Endothelial cell (in vitro differentiated cells): ENCODE measurements at regions not wholly inside any gene's neighbourhood (a gene's known extent, or its start where the extent isn't known, plus 50 kb on each side); places are given as distances from the start of the nearest gene placed in this dataset.

ENCODE experiments used
- DNase-seq: peaks from one replicate; pipeline ENCODE4 v3.0.0; 2021; ENCODE audit warnings: low spot score
- H3K27ac Mint-ChIP-seq: one replicate; pipeline ENCODE4 v1.8.0; 2021; ENCODE audit warnings: mixed read lengths, inconsistent platforms; ENCODE audit not compliant: unreplicated experiment
- H3K27me3 Mint-ChIP-seq: one replicate; pipeline ENCODE4 v1.8.0; 2021; ENCODE audit warnings: mild to moderate bottlenecking, moderate library complexity, mixed read lengths, inconsistent platforms; ENCODE audit not compliant: unreplicated experiment
- H3K36me3 Mint-ChIP-seq: one replicate; pipeline ENCODE4 v1.8.0; 2021; ENCODE audit warnings: mild to moderate bottlenecking, low read depth, mixed read lengths, inconsistent platforms; ENCODE audit not compliant: unreplicated experiment
- H3K4me1 Mint-ChIP-seq: one replicate; pipeline ENCODE4 v1.8.0; 2021; ENCODE audit warnings: mild to moderate bottlenecking, mixed read lengths, inconsistent platforms; ENCODE audit not compliant: unreplicated experiment
- H3K4me3 Mint-ChIP-seq: one replicate; pipeline ENCODE4 v1.8.0; 2021; ENCODE audit warnings: mild to moderate bottlenecking, mixed read lengths, inconsistent platforms; ENCODE audit not compliant: unreplicated experiment
- H3K9me3 Mint-ChIP-seq: one replicate; pipeline ENCODE4 v1.8.0; 2021; ENCODE audit warnings: mixed read lengths, inconsistent platforms; ENCODE audit not compliant: unreplicated experiment
- CTCF ChIP-seq: fragments of 200-600 bp; sonication (generic); IDR thresholded peaks from one replicate; pipeline ENCODE4 v1.5.0; 2021; ENCODE audit warnings: antibody characterized with exemption; ENCODE audit not compliant: unreplicated experiment

GRCh38 chr10:55146032-55146431 is 345.0 kb upstream of the PCDH15 start:
- H3K4me3 Mint-ChIP-seq, result no peak overlapping the region
- H3K27ac Mint-ChIP-seq, result no peak overlapping the region
- H3K27me3 Mint-ChIP-seq, result no peaks in the 10 kb centered on the region
- no peaks in the 10 kb centered on the region for H3K9me3 Mint-ChIP-seq
- no peak for DNase-seq
- no peak for TF ChIP-seq CTCF
- H3K36me3 Mint-ChIP-seq, result no peaks in the 10 kb centered on the region
- peaks cover 3% of the 10 kb centered on the region for H3K4me1 Mint-ChIP-seq

DNA sequence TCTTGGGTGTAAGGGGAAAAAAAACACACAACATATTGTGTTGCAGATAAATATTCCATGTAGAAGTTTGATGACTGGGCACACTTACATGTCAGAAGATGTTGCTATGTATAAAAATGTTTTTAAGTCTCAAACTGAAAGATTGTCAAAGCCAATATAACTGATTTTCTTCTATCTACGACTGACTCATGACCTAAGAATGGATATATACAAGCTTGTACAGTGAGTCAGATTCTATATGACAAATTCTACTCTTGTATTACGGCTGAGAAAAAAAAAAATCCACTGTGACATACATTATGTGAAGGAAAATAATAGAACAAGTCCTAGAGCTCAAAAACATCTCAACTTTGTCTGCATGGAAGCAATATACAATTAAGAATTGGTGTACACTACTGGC is 343.0 kb upstream of the PCDH15 start:
- DNase-seq, result no peak
- H3K4me3 Mint-ChIP-seq, result no peak overlapping the region
- H3K4me1 Mint-ChIP-seq, result peaks cover 3% of the 10 kb centered on the region
- H3K27me3 Mint-ChIP-seq, result no peaks in the 10 kb centered on the region
- no peaks in the 10 kb centered on the region for H3K36me3 Mint-ChIP-seq
- no peak overlapping the region for H3K27ac Mint-ChIP-seq
- TF ChIP-seq CTCF, result no peak
- H3K9me3 Mint-ChIP-seq, result no peaks in the 10 kb centered on the region

DNA sequence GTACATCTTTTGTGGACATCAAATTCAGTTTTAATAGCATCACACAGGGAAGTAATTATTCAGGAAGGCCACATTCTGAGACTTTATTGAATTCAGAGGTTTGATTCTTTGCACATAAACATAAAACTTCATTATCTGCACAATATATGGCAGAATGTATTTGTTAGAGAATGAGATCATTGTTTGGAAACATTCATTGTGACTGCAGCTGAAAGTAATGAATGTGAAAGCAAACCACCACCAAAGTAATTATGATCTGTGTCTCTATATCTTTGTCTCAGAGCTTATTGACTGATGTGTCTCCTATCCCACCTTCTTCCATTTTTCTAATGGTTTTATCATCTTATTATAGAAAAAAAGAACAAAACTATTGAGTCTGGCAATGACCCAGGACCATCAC is 340.9 kb upstream of the PCDH15 start:
- H3K4me1 Mint-ChIP-seq, result peaks cover 3% of the 10 kb centered on the region

GRCh38 chr10:55137063-55137462 is 336.0 kb upstream of the PCDH15 start:
- no peak for DNase-seq
- no peak for TF ChIP-seq CTCF
- no peak overlapping the region for H3K4me3 Mint-ChIP-seq
- no peaks in the 10 kb centered on the region for H3K36me3 Mint-ChIP-seq
- no peaks in the 10 kb centered on the region for H3K9me3 Mint-ChIP-seq
- no peaks in the 10 kb centered on the region for H3K4me1 Mint-ChIP-seq
- no peak overlapping the region for H3K27ac Mint-ChIP-seq
- H3K27me3 Mint-ChIP-seq, result no peaks in the 10 kb centered on the region

More for the DNA sequence above, 340.9 kb upstream of the PCDH15 start:
- H3K27ac Mint-ChIP-seq, result no peak overlapping the region
- no peaks in the 10 kb centered on the region for H3K36me3 Mint-ChIP-seq
- no peak overlapping the region for H3K4me3 Mint-ChIP-seq
- TF ChIP-seq CTCF, result no peak
- H3K27me3 Mint-ChIP-seq, result no peaks in the 10 kb centered on the region
- DNase-seq, result no peak
- no peaks in the 10 kb centered on the region for H3K9me3 Mint-ChIP-seq

GRCh38 chr10:55104738-55105137 is 303.7 kb upstream of the PCDH15 start:
- DNase-seq, result no peak
- Mint-ChIP-seq H3K27me3 (no peaks in the 10 kb centered on the region), H3K9me3 (no peaks in the 10 kb centered on the region), H3K36me3 (no peaks in the 10 kb centered on the region), H3K4me3 (no peak overlapping the region), H3K27ac (no peak overlapping the region), H3K4me1 (no peaks in the 10 kb centered on the region)
- no peak for TF ChIP-seq CTCF
